ENCODE measurements at regions not wholly inside any gene's neighbourhood (a gene's known extent, or its start where the extent isn't known, plus 50 kb on each side); places are given as distances from the start of the nearest gene placed in this dataset.

GRCh38 chr3:105174017-105174615 lies 192.6 kb upstream of the ALCAM start:
- H3K9me3 ChIP-seq (ENCODE audit: severe bottlenecking): no peaks in the 10 kb centered on the region
- no peak for DNase-seq
- H3K27me3 ChIP-seq (ENCODE audit: insufficient read depth, low read depth, severe bottlenecking): no peaks in the 10 kb centered on the region
- no peak overlapping the region for H3K4me3 ChIP-seq (ENCODE audit: low read depth, low read length)
- TF ChIP-seq CTCF (IDR thresholded peaks at IDR 0.05; ENCODE audit: low read depth, low read length): no peak
- no peaks in the 10 kb centered on the region for H3K36me3 ChIP-seq
- no peak overlapping the region for H3K27ac ChIP-seq

- Histone ChIP-seq H3K36me3 (no peaks in the 10 kb centered on the region), H3K27ac (no peak overlapping the region), H3K9me3 (ENCODE audit: severe bottlenecking) (no peaks in the 10 kb centered on the region), H3K27me3 (ENCODE audit: insufficient read depth, low read depth, severe bottlenecking) (no peaks in the 10 kb centered on the region), H3K4me3 (ENCODE audit: low read depth, low read length) (no peak overlapping the region)
- TF ChIP-seq CTCF (IDR thresholded peaks at IDR 0.05; ENCODE audit: low read depth, low read length): no peak
- DNase-seq: no peak
Measured at GRCh38 chr3:105177576-105177975, 189.1 kb upstream of the ALCAM start.

- DNase-seq: no peak
- TF ChIP-seq CTCF (IDR thresholded peaks at IDR 0.05; ENCODE audit: low read depth, low read length): no peak
- Histone ChIP-seq H3K27me3 (ENCODE audit: insufficient read depth, low read depth, severe bottlenecking) (no peaks in the 10 kb centered on the region), H3K36me3 (no peaks in the 10 kb centered on the region), H3K4me3 (ENCODE audit: low read depth, low read length) (no peak overlapping the region), H3K27ac (no peak overlapping the region), H3K9me3 (ENCODE audit: severe bottlenecking) (no peaks in the 10 kb centered on the region)
Measured at GRCh38 chr3:105187344-105187743, 179.4 kb upstream of the ALCAM start.

GRCh38 chr3:105195260-105195659 lies 171.4 kb upstream of the ALCAM start:
- TF ChIP-seq CTCF (IDR thresholded peaks at IDR 0.05; ENCODE audit: low read depth, low read length): no peak
- H3K4me3 ChIP-seq (ENCODE audit: low read depth, low read length): no peak overlapping the region
- DNase-seq: no peak
- no peaks in the 10 kb centered on the region for H3K9me3 ChIP-seq (ENCODE audit: severe bottlenecking)
- no peaks in the 10 kb centered on the region for H3K27me3 ChIP-seq (ENCODE audit: insufficient read depth, low read depth, severe bottlenecking)
- no peaks in the 10 kb centered on the region for H3K36me3 ChIP-seq
- H3K27ac ChIP-seq: no peak overlapping the region

GRCh38 chr3:105197863-105198262 lies 168.8 kb upstream of the ALCAM start:
- no peak for DNase-seq
- Histone ChIP-seq H3K4me3 (ENCODE audit: low read depth, low read length) (no peak overlapping the region), H3K27ac (no peak overlapping the region), H3K36me3 (no peaks in the 10 kb centered on the region), H3K9me3 (ENCODE audit: severe bottlenecking) (no peaks in the 10 kb centered on the region), H3K27me3 (ENCODE audit: insufficient read depth, low read depth, severe bottlenecking) (no peaks in the 10 kb centered on the region)
- TF ChIP-seq CTCF (IDR thresholded peaks at IDR 0.05; ENCODE audit: low read depth, low read length): no peak

GRCh38 chr3:105199217-105199616 lies 167.5 kb upstream of the ALCAM start:
- TF ChIP-seq CTCF (IDR thresholded peaks at IDR 0.05; ENCODE audit: low read depth, low read length): no peak

More at GRCh38 chr3:105199217-105199616, 167.5 kb upstream of the ALCAM start:
- no peak for DNase-seq
- Histone ChIP-seq H3K4me3 (ENCODE audit: low read depth, low read length) (no peak overlapping the region), H3K27me3 (ENCODE audit: insufficient read depth, low read depth, severe bottlenecking) (no peaks in the 10 kb centered on the region), H3K27ac (no peak overlapping the region), H3K9me3 (ENCODE audit: severe bottlenecking) (no peaks in the 10 kb centered on the region), H3K36me3 (no peaks in the 10 kb centered on the region)
